ENCODE measurements at regions not wholly inside any gene's neighbourhood (a gene's known extent, or its start where the extent isn't known, plus 50 kb on each side); places are given as distances from the start of the nearest gene placed in this dataset.

DNA sequence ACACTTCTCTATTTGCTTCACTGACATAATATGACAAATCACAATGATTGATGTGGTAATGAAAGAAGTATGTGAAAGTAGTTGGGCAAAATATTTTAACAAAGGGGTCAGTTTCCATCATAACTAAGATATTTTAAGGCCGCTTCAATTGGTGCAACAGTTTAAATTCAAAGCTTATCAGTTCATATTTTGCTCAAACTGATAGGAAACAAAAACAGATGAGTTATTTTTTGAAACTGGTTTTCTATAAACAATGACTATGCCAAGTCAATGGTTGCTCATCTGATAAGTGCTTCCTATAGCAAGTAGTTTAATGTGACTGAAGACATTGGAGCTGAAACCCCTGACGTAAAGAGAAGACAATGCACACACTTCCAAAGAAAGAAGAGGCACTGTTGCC is 1290.7 kb downstream of the SUCLG1 start:
- TF ChIP-seq CTCF (IDR thresholded peaks at IDR 0.05) = no peak
- TF ChIP-seq POLR2A (IDR thresholded peaks at IDR 0.05; ENCODE audit: low read length) = no peak
- TF ChIP-seq MAFK (IDR thresholded peaks at IDR 0.05; ENCODE audit: partially characterized antibody) = no peak
- TF ChIP-seq ESRRA (IDR thresholded peaks at IDR 0.05; ENCODE audit: borderline replicate concordance, low read length) = no peak
